ENCODE measurements at regions not wholly inside any gene's neighbourhood (a gene's known extent, or its start where the extent isn't known, plus 50 kb on each side); places are given as distances from the start of the nearest gene placed in this dataset.

- no peak for DNase-seq (ENCODE audit: low spot score)
Measured at GRCh38 chr6:109918227-109918626, 59.9 kb upstream of the GPR6 start.

- no peak for DNase-seq (ENCODE audit: low spot score)
Measured at GRCh38 chr6:109920911-109921310, 57.2 kb upstream of the GPR6 start.

GRCh38 chr6:109922851-109923250 is 55.3 kb upstream of the GPR6 start:
- no peak for DNase-seq (ENCODE audit: low spot score)

- no peak for DNase-seq (ENCODE audit: low spot score)
Measured at GRCh38 chr6:109925075-109925474, 53.0 kb upstream of the GPR6 start.

GRCh38 chr6:109927052-109927451 is 51.1 kb upstream of the GPR6 start:
- no peak for DNase-seq (ENCODE audit: low spot score)
